HepG2 (cell line): ENCODE measurements at regions not wholly inside any gene's neighbourhood (a gene's known extent, or its start where the extent isn't known, plus 50 kb on each side); places are given as distances from the start of the nearest gene placed in this dataset.

Source experiments
- ATAC-seq: fragments of 200-7000 bp; cut with Tn5 transposase; 3 replicates; pipeline ENCODE4 v1.9.1; 2020; ENCODE audit warnings: mild to moderate bottlenecking, moderate library complexity
- BruUV-seq: library from RNA; stranded (reverse); fragments of 400-500 nt; replicated peaks from 2 replicates; lab custom pipeline; 2021; lab: Mats Ljungman, UMichigan
- CTCF ChIA-PET: fragments of 300-600 bp; formaldehyde crosslinking; extraction: SDS; loops from one replicate; lab custom pipeline; 2021; ENCODE audit warnings: low total read pairs, inconsistent platforms, low intra/inter-chr PET ratio; lab: Yijun Ruan, JAX
- POLR2A ChIA-PET: fragments of 350-600 bp; sonication (Branson Sonifier 250); formaldehyde crosslinking; loops from one replicate; lab custom pipeline; 2020; ENCODE audit warnings: antibody characterized with exemption, inconsistent platforms; lab: Yijun Ruan, JAX
- DNase-seq: peaks from one replicate; pipeline ENCODE4 v3.0.0-alpha.2; 2015; ENCODE audit warnings: low spot score
- FAIRE-seq: peaks from 3 replicates; lab custom pipeline; 2011; peaks lifted over from hg19 to GRCh38; lab: Jason Lieb, UNC
- H2AFZ ChIP-seq: one replicate; pipeline ENCODE4 v1.6.1; 2011; ENCODE audit warnings: low read length, inconsistent platforms
- H3K27ac ChIP-seq: fragments of 300-600 bp; 3 replicates; pipeline ENCODE4 v1.8.0; 2011; ENCODE audit warnings: mixed run types, mild to moderate bottlenecking, mixed read lengths, low read length, inconsistent platforms; ENCODE audit not compliant: insufficient read depth; ENCODE audit errors: extremely low read length
- H3K27me3 ChIP-seq, 2 experiments: fragments of 200-600 bp in 1 of 2; 2 replicates in 1 of 2; 3 replicates in 1 of 2; pipeline versions ENCODE4 v1.6.0 to v1.8.0; 2011; ENCODE audit warnings: low read length in 2 of 2, mild to moderate bottlenecking in 2 of 2, moderate library complexity in 2 of 2, inconsistent platforms in 1 of 2; ENCODE audit not compliant: insufficient read depth in 2 of 2, control insufficient read depth in 1 of 2
- H3K36me3 ChIP-seq, 2 experiments: fragments of 200-600 bp in 1 of 2; replicated peaks in 1 of 2; 2 replicates in 1 of 2; 3 replicates in 1 of 2; pipeline versions ENCODE4 v1.5.1 to v1.8.0; 2011; ENCODE audit warnings: low read length in 2 of 2, inconsistent platforms in 1 of 2; ENCODE audit not compliant: insufficient read depth in 2 of 2, control insufficient read depth in 1 of 2
- H3K4me1 ChIP-seq: 2 replicates; pipeline ENCODE4 v1.5.1; 2012; ENCODE audit warnings: low read length, inconsistent platforms; ENCODE audit not compliant: insufficient read depth
- H3K4me2 ChIP-seq: 2 replicates; pipeline ENCODE4 v1.6.0; 2011; ENCODE audit warnings: low read depth, low read length, inconsistent platforms
- H3K4me3 ChIP-seq, 3 experiments: fragments of 200-600 bp in 1 of 3; sonication (generic), shearing (Covaris generic) in 1 of 3; replicated peaks in 1 of 3; 2 replicates each; pipeline ENCODE4 v1.5.1; 2011 to 2016; ENCODE audit warnings: low read length in 3 of 3, inconsistent platforms in 2 of 3, low read depth in 2 of 3, mild to moderate bottlenecking in 2 of 3, control low read depth in 1 of 3, mixed read lengths in 1 of 3; ENCODE audit not compliant: insufficient read depth in 1 of 3
- H3K79me2 ChIP-seq: one replicate; pipeline ENCODE4 v1.6.1; 2011; ENCODE audit warnings: low read length, inconsistent platforms; ENCODE audit not compliant: insufficient read depth
- H3K9ac ChIP-seq: 2 replicates; pipeline ENCODE4 v1.6.0; 2011; ENCODE audit warnings: mild to moderate bottlenecking, low read depth, low read length, inconsistent platforms; ENCODE audit not compliant: insufficient read depth
- H3K9me3 ChIP-seq: 2 replicates; pipeline ENCODE4 v1.5.1; 2012; ENCODE audit warnings: mild to moderate bottlenecking, low read length
- H4K20me1 ChIP-seq: 2 replicates; pipeline ENCODE4 v1.6.0; 2011; ENCODE audit warnings: inconsistent platforms, mild to moderate bottlenecking, low read length, moderate library complexity; ENCODE audit not compliant: insufficient read depth
- ESRRA ChIP-seq: sonication (generic); formaldehyde crosslinking; IDR thresholded peaks from 2 replicates; pipeline ENCODE4 v1.5.1; 2020; ENCODE audit warnings: mild to moderate bottlenecking, low read depth, missing genetic modification reagents
- FOXO4 ChIP-seq: sonication (generic); formaldehyde crosslinking; conservative IDR thresholded peaks from 2 replicates; pipeline ENCODE4 v1.8.1; 2023; ENCODE audit warnings: missing genetic modification reagents
- KDM2A ChIP-seq: sonication (generic); formaldehyde crosslinking; IDR thresholded peaks from 2 replicates; pipeline ENCODE4 v1.4.0; 2020; ENCODE audit warnings: low read depth, missing genetic modification reagents, borderline replicate concordance
- SP1 ChIP-seq, 2 experiments: fragments of 450-650 bp in 1 of 2; sonication (generic) in 1 of 2; formaldehyde crosslinking in 1 of 2; IDR thresholded peaks; 2 replicates each; pipeline versions ENCODE4 v1.4.0 to v1.6.1; 2016 to 2020; ENCODE audit warnings: missing genetic modification reagents in 1 of 2
- ZNF460 ChIP-seq: sonication (generic); formaldehyde crosslinking; IDR thresholded peaks from 2 replicates; pipeline ENCODE4 v1.5.1; 2020; ENCODE audit warnings: missing genetic modification reagents, mild to moderate bottlenecking, borderline replicate concordance
- ZNF776 ChIP-seq: sonication (generic); formaldehyde crosslinking; IDR thresholded peaks from 2 replicates; pipeline ENCODE4 v1.4.0; 2020; ENCODE audit warnings: mild to moderate bottlenecking, missing genetic modification reagents
- WGBS: methylation state at CpG from one replicate; pipeline ENCODE4 v1.1.6; 2017; ENCODE audit warnings: low lambda C conversion rate; 5-methylcytosine and 5-hydroxymethylcytosine counted together
- in situ Hi-C: cut with HindIII; loops from 2 replicates; pipeline ENCODE4 v1.10.0; 2017; ENCODE audit warnings: low pct_unique_long_range_greater_than_20kb; ENCODE audit not compliant: extremely low pct_ligation_motif_present
- intact Hi-C: fragments of 100-400 bp; cut with micrococcal nuclease; formaldehyde crosslinking; loops from one replicate; pipeline ENCODE4 v1.10.0; 2022; ENCODE audit not compliant: unreplicated experiment

- TF ChIP-seq ZNF776 (no peak), FOXO4 (CRISPR knock-in tag) (no peak), SP1 (IDR thresholded peaks at IDR 0.05) (no peak), SP1 (CRISPR knock-in tag; IDR thresholded peaks at IDR 0.05) (no peak), KDM2A (CRISPR knock-in tag) (no peak)
These were observed 55.5 kb upstream of the RBM15 start (continued) for GRCh38 chr1:110283677-110284076.

GRCh38 chr1:110285316-110285715 is 53.9 kb upstream of the RBM15 start:
- Histone ChIP-seq H3K27ac (no peak overlapping the region), H3K4me1 (peaks cover 3% of the 10 kb centered on the region; the same call in 1 of the 2 replicates), H4K20me1 (no peaks in the 10 kb centered on the region), H3K9ac (no peak overlapping the region), H3K27me3 (peaks cover 0 to 3% of the 10 kb centered on the region in 2 experiments; a peak in 1 of 5 replicates), H3K4me3 (no peak overlapping the region), H3K36me3 (no peaks in the 10 kb centered on the region), H2AFZ (no peak overlapping the region), H3K9me3 (no peaks in the 10 kb centered on the region), H3K4me2 (no peak overlapping the region), H3K79me2 (no peaks in the 10 kb centered on the region)
- no peak for DNase-seq
- ChIA-PET CTCF (no interaction called here), POLR2A (no interaction called here)
- TF ChIP-seq ZNF460 (CRISPR knock-in tag), result no peak
- no peak for TF ChIP-seq ESRRA (CRISPR knock-in tag)
- 7% methylated on average over 3 of the region's 4 CpGs for WGBS
- in situ Hi-C loops (no loop called here), intact Hi-C loops (no loop called here)
- no peak for FAIRE-seq
- ATAC-seq, result no peak
- no TSS peak for BruUV-seq
